H9 (cell line): ENCODE measurements at regions not wholly inside any gene's neighbourhood (a gene's known extent, or its start where the extent isn't known, plus 50 kb on each side); places are given as distances from the start of the nearest gene placed in this dataset.

Experiments
- DNase-seq: peaks from one replicate; pipeline ENCODE4 v3.0.0-alpha.2; 2017
- H2AFZ ChIP-seq: one replicate; pipeline ENCODE4 v1.6.1; 2013; ENCODE audit warnings: mild to moderate bottlenecking, low read length, control low read depth, moderate library complexity
- H2AK5ac ChIP-seq: 2 replicates; pipeline ENCODE4 v1.6.1; 2013; ENCODE audit warnings: low read length, control low read depth, mixed read lengths; ENCODE audit not compliant: insufficient read length
- H2BK120ac ChIP-seq: one replicate; pipeline ENCODE4 v1.6.1; 2013; ENCODE audit warnings: low read depth, mild to moderate bottlenecking, low read length, control low read depth, inconsistent platforms; ENCODE audit not compliant: poor library complexity, severe bottlenecking
- H2BK12ac ChIP-seq: 2 replicates; pipeline ENCODE4 v1.6.1; 2013; ENCODE audit warnings: low read length, control low read depth, mixed read lengths, low read depth; ENCODE audit not compliant: insufficient read length
- H2BK15ac ChIP-seq: 2 replicates; pipeline ENCODE4 v1.6.1; 2013; ENCODE audit warnings: low read depth, low read length, control low read depth
- H2BK20ac ChIP-seq: one replicate; pipeline ENCODE4 v1.6.1; 2013; ENCODE audit warnings: low read depth, mild to moderate bottlenecking, low read length, control low read depth, inconsistent platforms; ENCODE audit not compliant: poor library complexity, severe bottlenecking
- H2BK5ac ChIP-seq: 2 replicates; pipeline ENCODE4 v1.6.1; 2013; ENCODE audit warnings: low read length, control low read depth, mixed read lengths; ENCODE audit not compliant: insufficient read length
- H3K14ac ChIP-seq: 2 replicates; pipeline ENCODE4 v1.6.1; 2013; ENCODE audit warnings: low read length, control low read depth; ENCODE audit not compliant: insufficient read depth
- H3K18ac ChIP-seq: 2 replicates; pipeline ENCODE4 v1.6.1; 2013; ENCODE audit warnings: low read depth, mild to moderate bottlenecking, mixed read lengths, low read length, control low read depth; ENCODE audit not compliant: insufficient read length
- H3K23ac ChIP-seq: 2 replicates; pipeline ENCODE4 v1.6.1; 2013; ENCODE audit warnings: low read length, control low read depth, mixed read lengths, low read depth; ENCODE audit not compliant: insufficient read length
- H3K23me2 ChIP-seq: 2 replicates; pipeline ENCODE4 v1.6.1; 2013; ENCODE audit warnings: low read depth, mild to moderate bottlenecking, mixed read lengths, low read length, control low read depth; ENCODE audit not compliant: insufficient read length, poor library complexity, severe bottlenecking
- H3K27ac ChIP-seq: 2 replicates; pipeline ENCODE4 v1.5.1; 2013; ENCODE audit warnings: low read length, control low read depth, mixed read lengths, low read depth; ENCODE audit not compliant: insufficient read length
- H3K27me3 ChIP-seq: 2 replicates; pipeline ENCODE4 v1.6.1; 2013; ENCODE audit warnings: low read length, control low read depth, inconsistent platforms; ENCODE audit not compliant: insufficient read depth
- H3K4ac ChIP-seq: 2 replicates; pipeline ENCODE4 v1.6.1; 2013; ENCODE audit warnings: low read depth, mild to moderate bottlenecking, control low read depth, inconsistent platforms, low read length, moderate library complexity
- H3K4me1 ChIP-seq: 2 replicates; pipeline ENCODE4 v1.6.1; 2013; ENCODE audit warnings: low read length, control low read depth, inconsistent platforms; ENCODE audit not compliant: insufficient read depth
- H3K4me2 ChIP-seq: 2 replicates; pipeline ENCODE4 v1.6.1; 2013; ENCODE audit warnings: low read length, control low read depth, mixed read lengths; ENCODE audit not compliant: insufficient read length, insufficient read depth
- H3K56ac ChIP-seq: 2 replicates; pipeline ENCODE4 v1.6.1; 2013; ENCODE audit warnings: low read depth, mild to moderate bottlenecking, mixed read lengths, low read length, control low read depth; ENCODE audit not compliant: insufficient read length
- H3K79me1 ChIP-seq: 2 replicates; pipeline ENCODE4 v1.6.1; 2013; ENCODE audit warnings: low read depth, mild to moderate bottlenecking, moderate library complexity, low read length, control low read depth, inconsistent platforms; ENCODE audit not compliant: insufficient read depth, poor library complexity, severe bottlenecking
- H3K79me2 ChIP-seq: 2 replicates; pipeline ENCODE4 v1.6.1; 2013; ENCODE audit warnings: low read length, control low read depth, inconsistent platforms; ENCODE audit not compliant: insufficient read depth
- H3K9ac ChIP-seq: 2 replicates; pipeline ENCODE4 v1.6.1; 2013; ENCODE audit warnings: low read length, control low read depth, mixed read lengths; ENCODE audit not compliant: insufficient read length; ENCODE audit errors: extremely low read depth
- H3K9me3 ChIP-seq: one replicate; pipeline ENCODE4 v1.6.1; 2013; ENCODE audit warnings: low read depth, low read length, inconsistent platforms; ENCODE audit not compliant: control insufficient read depth
- H3T11ph ChIP-seq: one replicate; pipeline ENCODE4 v1.6.1; 2013; ENCODE audit warnings: mild to moderate bottlenecking, low read length, control low read depth, inconsistent platforms
- H4K20me1 ChIP-seq: one replicate; pipeline ENCODE4 v1.6.1; 2013; ENCODE audit not compliant: control insufficient read depth, insufficient read length, insufficient read depth
- H4K5ac ChIP-seq: 2 replicates; pipeline ENCODE4 v1.6.1; 2013; ENCODE audit warnings: low read depth, mild to moderate bottlenecking, mixed read lengths, low read length, control low read depth; ENCODE audit not compliant: insufficient read length
- H4K8ac ChIP-seq: replicated peaks from 2 replicates; pipeline ENCODE4 v1.6.1; 2013; ENCODE audit warnings: low read length, control low read depth, mixed read lengths, low read depth; ENCODE audit not compliant: insufficient read length
- H4K91ac ChIP-seq: 2 replicates; pipeline ENCODE4 v1.6.1; 2013; ENCODE audit warnings: low read depth, mild to moderate bottlenecking, moderate library complexity, mixed read lengths, low read length, control low read depth; ENCODE audit not compliant: insufficient read length
- H3K27ac Mint-ChIP-seq, 3 experiments: 2 replicates in 2 of 3; 3 replicates in 1 of 3; pipeline ENCODE4 v1.8.0; 2020 to 2021; ENCODE audit warnings: mixed read lengths in 3 of 3, mild to moderate bottlenecking in 1 of 3, moderate library complexity in 1 of 3
- H3K27me3 Mint-ChIP-seq: 2 replicates; pipeline ENCODE4 v1.8.0; 2021; ENCODE audit warnings: low read depth, mild to moderate bottlenecking, moderate library complexity, mixed read lengths
- H3K36me3 Mint-ChIP-seq, 3 experiments: 2 replicates in 2 of 3; 3 replicates in 1 of 3; pipeline ENCODE4 v1.8.0; 2020 to 2021; ENCODE audit warnings: low read depth in 3 of 3, mixed read lengths in 3 of 3; ENCODE audit not compliant: insufficient read depth in 1 of 3
- H3K4me1 Mint-ChIP-seq, 2 experiments: 2 replicates each; pipeline ENCODE4 v1.8.0; 2020; ENCODE audit warnings: mixed read lengths in 2 of 2
- H3K4me3 Mint-ChIP-seq, 2 experiments: 2 replicates in 1 of 2; 3 replicates in 1 of 2; pipeline ENCODE4 v1.8.0; 2020 to 2021; ENCODE audit warnings: mild to moderate bottlenecking in 2 of 2, mixed read lengths in 2 of 2, moderate library complexity in 1 of 2
- H3K9me3 Mint-ChIP-seq, 2 experiments: 2 replicates in 1 of 2; 3 replicates in 1 of 2; pipeline ENCODE4 v1.8.0; 2020; ENCODE audit warnings: mild to moderate bottlenecking in 2 of 2, mixed read lengths in 2 of 2, moderate library complexity in 1 of 2
- CTCF ChIP-seq: fragments of 200-600 bp; sonication (generic); conservative IDR thresholded peaks from 3 replicates; pipeline ENCODE4 v1.8.0; 2021; ENCODE audit warnings: antibody characterized with exemption, mild to moderate bottlenecking
- WGBS: extraction: QIAGEN DNeasy Blood & Tissue Kit; methylation state at CpG from one replicate; pipeline ENCODE4 v1.1.7; 2013; ENCODE audit warnings: missing lambda C conversion rate, low lambda C conversion rate, mixed read lengths; ENCODE audit not compliant: insufficient read length; ENCODE audit errors: extremely low coverage; 5-methylcytosine and 5-hydroxymethylcytosine counted together

- Histone ChIP-seq H3K9ac (no peak overlapping the region), H4K20me1 (no peaks in the 10 kb centered on the region), H3K56ac (no peak overlapping the region), H3K18ac (no peak overlapping the region), H3K27ac (no peak overlapping the region), H3K4me1 (no peaks in the 10 kb centered on the region), H2BK5ac (no peak overlapping the region), H3K79me1 (no peaks in the 10 kb centered on the region), H3T11ph (no peak overlapping the region), H3K27me3 (no peaks in the 10 kb centered on the region), H4K91ac (no peak overlapping the region), H2BK15ac (no peak overlapping the region), H3K14ac (no peak overlapping the region), H2AFZ (no peak overlapping the region), H2BK12ac (no peak overlapping the region), H2BK120ac (no peak overlapping the region), H3K4me2 (no peak overlapping the region), H4K8ac (no peak overlapping the region), H3K9me3 (peaks cover 82% of the 10 kb centered on the region), H2BK20ac (no peak overlapping the region), H3K23ac (no peak overlapping the region), H2AK5ac (no peak overlapping the region), H3K79me2 (no peaks in the 10 kb centered on the region), H4K5ac (no peak overlapping the region), H3K23me2 (no peaks in the 10 kb centered on the region), H3K4ac (no peak overlapping the region)
- WGBS = no CpG with 5 or more reads among the region's 22 CpGs
- no peak overlapping the region for H3K4me3 Mint-ChIP-seq
- no peak for DNase-seq
- H3K27ac Mint-ChIP-seq = no peak overlapping the region
- peaks cover 3 to 15% (median 15%) of the 10 kb centered on the region in 3 experiments; a peak in 6 of 7 replicates for H3K36me3 Mint-ChIP-seq
- H3K4me1 Mint-ChIP-seq = no peaks in the 10 kb centered on the region
- H3K9me3 Mint-ChIP-seq = peaks cover 9 to 71% of the 10 kb centered on the region in 2 experiments
- peaks cover 11% of the 10 kb centered on the region for H3K27me3 Mint-ChIP-seq
- TF ChIP-seq CTCF = no peak
Observed at GRCh38 chr1:2862814-2863647, 61.5 kb upstream of the TTC34 start.
